SK-N-SH treated with all-trans-retinoic acid at 6 μM for 48 hours (cell line): ENCODE measurements at regions not wholly inside any gene's neighbourhood (a gene's known extent, or its start where the extent isn't known, plus 50 kb on each side); places are given as distances from the start of the nearest gene placed in this dataset.

Source experiments
- ATAC-seq: fragments of 200-7000 bp; cut with Tn5 transposase; 3 replicates; pipeline ENCODE4 v1.9.1; 2020; ENCODE audit warnings: mild to moderate bottlenecking, moderate library complexity
- ARNTL ChIP-seq: fragments of 450-650 bp; formaldehyde crosslinking; IDR thresholded peaks from 2 replicates; pipeline ENCODE4 v1.5.0; 2020; ENCODE audit warnings: low read depth, mild to moderate bottlenecking, moderate library complexity, borderline replicate concordance
- BACH2 ChIP-seq: fragments of 250-450 bp; sonication (Bioruptor Pico); IDR thresholded peaks from 2 replicates; pipeline ENCODE4 v1.9.0; 2021; ENCODE audit warnings: mild to moderate bottlenecking, borderline replicate concordance
- CSDC2 ChIP-seq: fragments of 250-450 bp; sonication (Bioruptor Pico); IDR thresholded peaks from 2 replicates; pipeline ENCODE4 v1.5.0; 2020; ENCODE audit warnings: mild to moderate bottlenecking, moderate library complexity
- ESRRG ChIP-seq: fragments of 250-450 bp; sonication (Bioruptor Pico); IDR thresholded peaks from 2 replicates; pipeline ENCODE4 v1.6.1; 2021; ENCODE audit warnings: mild to moderate bottlenecking
- ISL1 ChIP-seq: fragments of 250-450 bp; sonication (Bioruptor Pico); IDR thresholded peaks from 2 replicates; pipeline ENCODE4 v2.1.2; 2022; ENCODE audit warnings: mild to moderate bottlenecking, moderate library complexity
- OSR1 ChIP-seq: fragments of 250-450 bp; sonication (Bioruptor Pico); IDR thresholded peaks from 2 replicates; pipeline ENCODE4 v1.8.0; 2022; ENCODE audit warnings: moderate library complexity, mild to moderate bottlenecking, inconsistent platforms
- PPARA ChIP-seq: fragments of 250-450 bp; sonication (Bioruptor Pico); IDR thresholded peaks from 2 replicates; pipeline ENCODE4 v1.5.0; 2020; ENCODE audit warnings: mild to moderate bottlenecking, borderline replicate concordance
- RARB ChIP-seq: fragments of 250-450 bp; sonication (Bioruptor Pico); IDR thresholded peaks from 2 replicates; pipeline ENCODE4 v1.8.0; 2021; ENCODE audit warnings: mild to moderate bottlenecking, moderate library complexity
- SNAI2 ChIP-seq: fragments of 250-450 bp; sonication (Bioruptor Pico); IDR thresholded peaks from 2 replicates; pipeline ENCODE4 v1.5.0; 2020; ENCODE audit warnings: mild to moderate bottlenecking, moderate library complexity
- TCF4 ChIP-seq: fragments of 250-450 bp; sonication (Bioruptor Pico); IDR thresholded peaks from 2 replicates; pipeline ENCODE4 v1.8.0; 2021; ENCODE audit warnings: mild to moderate bottlenecking, moderate library complexity, borderline replicate concordance
- TOX ChIP-seq: fragments of 250-450 bp; sonication (Bioruptor Pico); IDR thresholded peaks from 2 replicates; pipeline ENCODE4 v1.8.0; 2021; ENCODE audit warnings: mild to moderate bottlenecking, moderate library complexity, borderline replicate concordance
- ZFP3 ChIP-seq: fragments of 250-450 bp; sonication (Bioruptor Pico); IDR thresholded peaks from 2 replicates; pipeline ENCODE4 v1.5.0; 2020; ENCODE audit warnings: mild to moderate bottlenecking, moderate library complexity
- ZFP30 ChIP-seq: fragments of 450-650 bp; formaldehyde crosslinking; IDR thresholded peaks from 2 replicates; pipeline ENCODE4 v1.5.0; 2022; ENCODE audit warnings: mild to moderate bottlenecking, moderate library complexity
- ZNF565 ChIP-seq: fragments of 450-650 bp; formaldehyde crosslinking; conservative IDR thresholded peaks from 2 replicates; pipeline ENCODE4 v1.5.0; 2020; ENCODE audit warnings: low read depth, mild to moderate bottlenecking, moderate library complexity
- ZNF70 ChIP-seq: fragments of 450-650 bp; formaldehyde crosslinking; IDR thresholded peaks from 2 replicates; pipeline ENCODE4 v1.5.0; 2020; ENCODE audit warnings: mild to moderate bottlenecking, moderate library complexity
- ZNF8 ChIP-seq: fragments of 450-650 bp; formaldehyde crosslinking; IDR thresholded peaks from 2 replicates; pipeline ENCODE4 v1.5.0; 2020; ENCODE audit warnings: mild to moderate bottlenecking, moderate library complexity
- TF ChIP-seq, protein P1 (sequence below): fragments of 250-450 bp; sonication (Bioruptor Pico); IDR thresholded peaks from 2 replicates; pipeline ENCODE4 v1.5.0; 2020; ENCODE audit warnings: mild to moderate bottlenecking, moderate library complexity
- TF ChIP-seq, protein P2 (sequence below): fragments of 250-450 bp; sonication (Bioruptor Pico); IDR thresholded peaks from 2 replicates; pipeline ENCODE4 v1.8.0; 2021; ENCODE audit warnings: low read depth, mild to moderate bottlenecking, moderate library complexity, borderline replicate concordance
- TF ChIP-seq, protein P3 (sequence below): fragments of 250-450 bp; sonication (Bioruptor Pico); IDR thresholded peaks from 2 replicates; pipeline ENCODE4 v1.5.1; 2021; ENCODE audit warnings: mild to moderate bottlenecking, moderate library complexity
- TF ChIP-seq, protein P4 (sequence below): fragments of 250-450 bp; sonication (Bioruptor Pico); IDR thresholded peaks from 2 replicates; pipeline ENCODE4 v1.5.1; 2020; ENCODE audit warnings: low read depth, mild to moderate bottlenecking, moderate library complexity
- TF ChIP-seq, protein P5 (sequence below): fragments of 250-450 bp; sonication (Bioruptor Pico); IDR thresholded peaks from 2 replicates; pipeline ENCODE4 v1.8.0; 2020; ENCODE audit warnings: mild to moderate bottlenecking, moderate library complexity, borderline replicate concordance

DNA sequence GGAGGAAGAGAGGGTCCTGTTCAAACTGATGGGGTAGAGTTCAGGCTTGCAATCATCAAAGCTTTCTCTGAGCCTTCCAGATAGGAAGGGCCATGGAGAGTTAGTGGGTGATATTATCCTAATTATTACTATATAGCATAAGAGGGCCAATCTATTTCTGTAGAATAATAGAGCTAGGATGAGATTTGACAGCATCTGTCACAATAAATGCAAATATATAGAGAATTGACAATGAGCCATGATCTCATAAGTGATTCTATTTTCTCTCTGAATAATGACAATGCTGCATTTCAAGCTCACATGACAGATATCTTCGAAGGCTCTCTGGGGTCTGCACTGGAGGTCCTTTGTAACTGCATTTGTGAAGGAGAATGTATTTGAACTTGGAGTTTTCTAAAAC is 521.9 kb upstream of the CELF4 start:
- TF ChIP-seq ZFP30 (CRISPR knock-in tag) (no peak), ISL1 (CRISPR knock-in tag) (no peak)
- TF ChIP-seq, protein P1, sequence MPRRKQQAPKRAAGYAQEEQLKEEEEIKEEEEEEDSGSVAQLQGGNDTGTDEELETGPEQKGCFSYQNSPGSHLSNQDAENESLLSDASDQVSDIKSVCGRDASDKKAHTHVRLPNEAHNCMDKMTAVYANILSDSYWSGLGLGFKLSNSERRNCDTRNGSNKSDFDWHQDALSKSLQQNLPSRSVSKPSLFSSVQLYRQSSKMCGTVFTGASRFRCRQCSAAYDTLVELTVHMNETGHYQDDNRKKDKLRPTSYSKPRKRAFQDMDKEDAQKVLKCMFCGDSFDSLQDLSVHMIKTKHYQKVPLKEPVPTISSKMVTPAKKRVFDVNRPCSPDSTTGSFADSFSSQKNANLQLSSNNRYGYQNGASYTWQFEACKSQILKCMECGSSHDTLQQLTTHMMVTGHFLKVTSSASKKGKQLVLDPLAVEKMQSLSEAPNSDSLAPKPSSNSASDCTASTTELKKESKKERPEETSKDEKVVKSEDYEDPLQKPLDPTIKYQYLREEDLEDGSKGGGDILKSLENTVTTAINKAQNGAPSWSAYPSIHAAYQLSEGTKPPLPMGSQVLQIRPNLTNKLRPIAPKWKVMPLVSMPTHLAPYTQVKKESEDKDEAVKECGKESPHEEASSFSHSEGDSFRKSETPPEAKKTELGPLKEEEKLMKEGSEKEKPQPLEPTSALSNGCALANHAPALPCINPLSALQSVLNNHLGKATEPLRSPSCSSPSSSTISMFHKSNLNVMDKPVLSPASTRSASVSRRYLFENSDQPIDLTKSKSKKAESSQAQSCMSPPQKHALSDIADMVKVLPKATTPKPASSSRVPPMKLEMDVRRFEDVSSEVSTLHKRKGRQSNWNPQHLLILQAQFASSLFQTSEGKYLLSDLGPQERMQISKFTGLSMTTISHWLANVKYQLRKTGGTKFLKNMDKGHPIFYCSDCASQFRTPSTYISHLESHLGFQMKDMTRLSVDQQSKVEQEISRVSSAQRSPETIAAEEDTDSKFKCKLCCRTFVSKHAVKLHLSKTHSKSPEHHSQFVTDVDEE (CRISPR knock-in tag), result no peak
- TF ChIP-seq, protein P2, sequence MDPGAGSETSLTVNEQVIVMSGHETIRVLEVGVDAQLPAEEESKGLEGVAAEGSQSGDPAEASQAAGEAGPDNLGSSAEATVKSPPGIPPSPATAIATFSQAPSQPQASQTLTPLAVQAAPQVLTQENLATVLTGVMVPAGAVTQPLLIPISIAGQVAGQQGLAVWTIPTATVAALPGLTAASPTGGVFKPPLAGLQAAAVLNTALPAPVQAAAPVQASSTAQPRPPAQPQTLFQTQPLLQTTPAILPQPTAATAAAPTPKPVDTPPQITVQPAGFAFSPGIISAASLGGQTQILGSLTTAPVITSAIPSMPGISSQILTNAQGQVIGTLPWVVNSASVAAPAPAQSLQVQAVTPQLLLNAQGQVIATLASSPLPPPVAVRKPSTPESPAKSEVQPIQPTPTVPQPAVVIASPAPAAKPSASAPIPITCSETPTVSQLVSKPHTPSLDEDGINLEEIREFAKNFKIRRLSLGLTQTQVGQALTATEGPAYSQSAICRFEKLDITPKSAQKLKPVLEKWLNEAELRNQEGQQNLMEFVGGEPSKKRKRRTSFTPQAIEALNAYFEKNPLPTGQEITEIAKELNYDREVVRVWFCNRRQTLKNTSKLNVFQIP (CRISPR knock-in tag), result no peak
- TF ChIP-seq, protein P3, sequence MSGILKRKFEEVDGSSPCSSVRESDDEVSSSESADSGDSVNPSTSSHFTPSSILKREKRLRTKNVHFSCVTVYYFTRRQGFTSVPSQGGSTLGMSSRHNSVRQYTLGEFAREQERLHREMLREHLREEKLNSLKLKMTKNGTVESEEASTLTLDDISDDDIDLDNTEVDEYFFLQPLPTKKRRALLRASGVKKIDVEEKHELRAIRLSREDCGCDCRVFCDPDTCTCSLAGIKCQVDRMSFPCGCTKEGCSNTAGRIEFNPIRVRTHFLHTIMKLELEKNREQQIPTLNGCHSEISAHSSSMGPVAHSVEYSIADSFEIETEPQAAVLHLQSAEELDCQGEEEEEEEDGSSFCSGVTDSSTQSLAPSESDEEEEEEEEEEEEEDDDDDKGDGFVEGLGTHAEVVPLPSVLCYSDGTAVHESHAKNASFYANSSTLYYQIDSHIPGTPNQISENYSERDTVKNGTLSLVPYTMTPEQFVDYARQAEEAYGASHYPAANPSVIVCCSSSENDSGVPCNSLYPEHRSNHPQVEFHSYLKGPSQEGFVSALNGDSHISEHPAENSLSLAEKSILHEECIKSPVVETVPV (CRISPR knock-in tag), result no peak
- ATAC-seq, result no peak

DNA sequence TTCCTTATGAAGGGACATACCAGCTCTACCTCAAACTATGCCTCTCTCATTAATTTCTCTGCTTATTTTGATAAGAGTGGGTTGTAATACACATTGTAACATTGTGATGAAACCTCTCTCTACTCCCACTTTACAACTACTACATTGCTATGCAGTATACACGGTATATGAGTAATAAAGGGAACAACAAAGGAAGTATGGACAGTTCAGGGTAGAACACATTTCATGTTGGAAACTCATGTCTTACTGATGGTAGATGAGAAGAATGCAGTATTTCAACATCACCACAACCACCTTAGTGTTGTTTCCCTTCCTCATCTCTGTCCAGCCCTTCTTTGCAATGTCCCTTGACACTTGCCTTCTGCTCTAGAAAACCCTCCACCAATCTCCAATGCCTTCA is 515.9 kb upstream of the CELF4 start:
- no peak for ATAC-seq
- TF ChIP-seq ZFP3 (CRISPR knock-in tag) (no peak), ZNF8 (CRISPR knock-in tag) (no peak), OSR1 (CRISPR knock-in tag) (no peak), CSDC2 (CRISPR knock-in tag) (no peak), ARNTL (no peak)

DNA sequence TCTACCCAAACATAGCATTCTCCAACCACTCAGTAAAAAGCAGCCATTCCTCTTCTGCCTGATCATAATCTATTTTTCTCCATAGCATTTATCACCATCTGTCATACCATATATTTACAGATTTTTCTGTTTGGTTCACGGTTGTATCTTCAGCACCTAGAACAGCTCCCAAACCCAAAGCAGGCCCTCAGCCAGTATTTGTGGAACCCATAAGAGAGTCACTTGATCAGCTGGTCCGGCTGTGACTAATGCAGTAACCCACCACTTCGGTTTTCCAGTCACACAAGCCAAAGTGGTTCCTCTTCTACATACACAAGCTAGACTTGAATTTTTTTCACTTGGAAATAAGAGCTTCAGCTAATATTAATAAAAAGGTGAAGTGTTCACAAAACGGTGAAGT is 511.6 kb upstream of the CELF4 start:
- TF ChIP-seq TCF4 (CRISPR knock-in tag) (no peak), ESRRG (CRISPR knock-in tag) (no peak), BACH2 (CRISPR knock-in tag) (no peak), RARB (CRISPR knock-in tag) (no peak), CSDC2 (CRISPR knock-in tag) (no peak), PPARA (CRISPR knock-in tag) (no peak), SNAI2 (CRISPR knock-in tag) (no peak), TOX (no peak), ZFP30 (CRISPR knock-in tag) (no peak), ZNF8 (CRISPR knock-in tag) (no peak), ZNF565 (no peak), ZNF70 (CRISPR knock-in tag) (no peak), ISL1 (CRISPR knock-in tag) (no peak)
- TF ChIP-seq, protein P4, sequence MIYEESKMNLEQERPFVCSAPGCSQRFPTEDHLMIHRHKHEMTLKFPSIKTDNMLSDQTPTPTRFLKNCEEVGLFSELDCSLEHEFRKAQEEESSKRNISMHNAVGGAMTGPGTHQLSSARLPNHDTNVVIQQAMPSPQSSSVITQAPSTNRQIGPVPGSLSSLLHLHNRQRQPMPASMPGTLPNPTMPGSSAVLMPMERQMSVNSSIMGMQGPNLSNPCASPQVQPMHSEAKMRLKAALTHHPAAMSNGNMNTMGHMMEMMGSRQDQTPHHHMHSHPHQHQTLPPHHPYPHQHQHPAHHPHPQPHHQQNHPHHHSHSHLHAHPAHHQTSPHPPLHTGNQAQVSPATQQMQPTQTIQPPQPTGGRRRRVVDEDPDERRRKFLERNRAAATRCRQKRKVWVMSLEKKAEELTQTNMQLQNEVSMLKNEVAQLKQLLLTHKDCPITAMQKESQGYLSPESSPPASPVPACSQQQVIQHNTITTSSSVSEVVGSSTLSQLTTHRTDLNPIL (CRISPR knock-in tag), result no peak
- TF ChIP-seq, protein P2 (CRISPR knock-in tag), result no peak
- TF ChIP-seq, protein P5, sequence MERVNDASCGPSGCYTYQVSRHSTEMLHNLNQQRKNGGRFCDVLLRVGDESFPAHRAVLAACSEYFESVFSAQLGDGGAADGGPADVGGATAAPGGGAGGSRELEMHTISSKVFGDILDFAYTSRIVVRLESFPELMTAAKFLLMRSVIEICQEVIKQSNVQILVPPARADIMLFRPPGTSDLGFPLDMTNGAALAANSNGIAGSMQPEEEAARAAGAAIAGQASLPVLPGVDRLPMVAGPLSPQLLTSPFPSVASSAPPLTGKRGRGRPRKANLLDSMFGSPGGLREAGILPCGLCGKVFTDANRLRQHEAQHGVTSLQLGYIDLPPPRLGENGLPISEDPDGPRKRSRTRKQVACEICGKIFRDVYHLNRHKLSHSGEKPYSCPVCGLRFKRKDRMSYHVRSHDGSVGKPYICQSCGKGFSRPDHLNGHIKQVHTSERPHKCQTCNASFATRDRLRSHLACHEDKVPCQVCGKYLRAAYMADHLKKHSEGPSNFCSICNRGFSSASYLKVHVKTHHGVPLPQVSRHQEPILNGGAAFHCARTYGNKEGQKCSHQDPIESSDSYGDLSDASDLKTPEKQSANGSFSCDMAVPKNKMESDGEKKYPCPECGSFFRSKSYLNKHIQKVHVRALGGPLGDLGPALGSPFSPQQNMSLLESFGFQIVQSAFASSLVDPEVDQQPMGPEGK (CRISPR knock-in tag), result no peak
- TF ChIP-seq, protein P1 (CRISPR knock-in tag), result no peak
- TF ChIP-seq, protein P3 (CRISPR knock-in tag), result no peak
- TF ChIP-seq, all 23 proteins: peak for 0
- ATAC-seq, result no peak
